ENCODE measurements at regions not wholly inside any gene's neighbourhood (a gene's known extent, or its start where the extent isn't known, plus 50 kb on each side); places are given as distances from the start of the nearest gene placed in this dataset.

GRCh38 chr13:90968166-90968904 is 379.2 kb upstream of the MIR17HG start:
- Mint-ChIP-seq H3K9me3 (peaks cover 4% of the 10 kb centered on the region), H3K36me3 (ENCODE audit: low read depth) (no peaks in the 10 kb centered on the region), H3K27ac (ENCODE audit: unreplicated experiment) (no peak overlapping the region), H3K4me3 (no peak overlapping the region), H3K4me1 (no peaks in the 10 kb centered on the region), H3K27me3 (ENCODE audit: low read depth) (no peaks in the 10 kb centered on the region)
- DNase-seq (ENCODE audit: low read depth, low spot score): peak; percentile 20
- TF ChIP-seq, protein P1, sequence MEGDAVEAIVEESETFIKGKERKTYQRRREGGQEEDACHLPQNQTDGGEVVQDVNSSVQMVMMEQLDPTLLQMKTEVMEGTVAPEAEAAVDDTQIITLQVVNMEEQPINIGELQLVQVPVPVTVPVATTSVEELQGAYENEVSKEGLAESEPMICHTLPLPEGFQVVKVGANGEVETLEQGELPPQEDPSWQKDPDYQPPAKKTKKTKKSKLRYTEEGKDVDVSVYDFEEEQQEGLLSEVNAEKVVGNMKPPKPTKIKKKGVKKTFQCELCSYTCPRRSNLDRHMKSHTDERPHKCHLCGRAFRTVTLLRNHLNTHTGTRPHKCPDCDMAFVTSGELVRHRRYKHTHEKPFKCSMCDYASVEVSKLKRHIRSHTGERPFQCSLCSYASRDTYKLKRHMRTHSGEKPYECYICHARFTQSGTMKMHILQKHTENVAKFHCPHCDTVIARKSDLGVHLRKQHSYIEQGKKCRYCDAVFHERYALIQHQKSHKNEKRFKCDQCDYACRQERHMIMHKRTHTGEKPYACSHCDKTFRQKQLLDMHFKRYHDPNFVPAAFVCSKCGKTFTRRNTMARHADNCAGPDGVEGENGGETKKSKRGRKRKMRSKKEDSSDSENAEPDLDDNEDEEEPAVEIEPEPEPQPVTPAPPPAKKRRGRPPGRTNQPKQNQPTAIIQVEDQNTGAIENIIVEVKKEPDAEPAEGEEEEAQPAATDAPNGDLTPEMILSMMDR (conservative IDR thresholded peaks at IDR 0.05): peak; percentile 54

GRCh38 chr13:90974249-90974975 is 373.1 kb upstream of the MIR17HG start:
- Mint-ChIP-seq H3K36me3 (ENCODE audit: low read depth) (no peaks in the 10 kb centered on the region), H3K4me1 (no peaks in the 10 kb centered on the region), H3K27me3 (ENCODE audit: low read depth) (no peaks in the 10 kb centered on the region), H3K9me3 (peaks cover 6% of the 10 kb centered on the region), H3K4me3 (no peak overlapping the region), H3K27ac (ENCODE audit: unreplicated experiment) (no peak overlapping the region)
- TF ChIP-seq, protein P1 (conservative IDR thresholded peaks at IDR 0.05): no peak
- no peak for DNase-seq (ENCODE audit: low read depth, low spot score)

- H3K4me1 Mint-ChIP-seq: no peaks in the 10 kb centered on the region
- peaks cover 15% of the 10 kb centered on the region for H3K9me3 Mint-ChIP-seq
- H3K27me3 Mint-ChIP-seq (ENCODE audit: low read depth): no peaks in the 10 kb centered on the region
- no peaks in the 10 kb centered on the region for H3K36me3 Mint-ChIP-seq (ENCODE audit: low read depth)
- no peak overlapping the region for H3K27ac Mint-ChIP-seq (ENCODE audit: unreplicated experiment)
- DNase-seq (ENCODE audit: low read depth, low spot score): no peak
- TF ChIP-seq, protein P1 (conservative IDR thresholded peaks at IDR 0.05): no peak
- no peak overlapping the region for H3K4me3 Mint-ChIP-seq
Measured at GRCh38 chr13:90979059-90979458, 368.4 kb upstream of the MIR17HG start.

GRCh38 chr13:90984756-90985155 is 362.7 kb upstream of the MIR17HG start:
- Mint-ChIP-seq H3K27me3 (ENCODE audit: low read depth) (no peaks in the 10 kb centered on the region), H3K4me3 (no peak overlapping the region), H3K9me3 (peaks cover 9% of the 10 kb centered on the region), H3K4me1 (no peaks in the 10 kb centered on the region), H3K27ac (ENCODE audit: unreplicated experiment) (no peak overlapping the region), H3K36me3 (ENCODE audit: low read depth) (no peaks in the 10 kb centered on the region)
- TF ChIP-seq, protein P1 (conservative IDR thresholded peaks at IDR 0.05): no peak
- DNase-seq (ENCODE audit: low read depth, low spot score): no peak

- Mint-ChIP-seq H3K4me1 (no peaks in the 10 kb centered on the region), H3K4me3 (no peak overlapping the region), H3K27me3 (ENCODE audit: low read depth) (no peaks in the 10 kb centered on the region), H3K9me3 (no peaks in the 10 kb centered on the region), H3K27ac (ENCODE audit: unreplicated experiment) (no peak overlapping the region), H3K36me3 (ENCODE audit: low read depth) (no peaks in the 10 kb centered on the region)
- TF ChIP-seq, protein P1 (conservative IDR thresholded peaks at IDR 0.05): no peak
- no peak for DNase-seq (ENCODE audit: low read depth, low spot score)
Measured at GRCh38 chr13:90995001-90995400, 352.5 kb upstream of the MIR17HG start.
